Panc1 (cell line): ENCODE measurements at regions not wholly inside any gene's neighbourhood (a gene's known extent, or its start where the extent isn't known, plus 50 kb on each side); places are given as distances from the start of the nearest gene placed in this dataset.

ENCODE experiments used
- ATAC-seq: fragments of 200-7000 bp; cut with Tn5 transposase; 2 replicates; pipeline ENCODE4 v1.9.1; 2020; ENCODE audit warnings: mild to moderate bottlenecking, moderate library complexity
- BruUV-seq: library from RNA; stranded (reverse); fragments of 400-500 nt; replicated peaks from 2 replicates; lab custom pipeline; 2021; lab: Mats Ljungman, UMichigan
- CTCF ChIA-PET: fragments of 300-600 bp; sonication (Branson Sonifier 250); formaldehyde crosslinking; loops from one replicate; lab custom pipeline; 2022; ENCODE audit warnings: antibody characterized with exemption; lab: Charles Lee
- POLR2A ChIA-PET: fragments of 300-600 bp; sonication (Branson Sonifier 250); formaldehyde crosslinking; loops from one replicate; lab custom pipeline; 2022; ENCODE audit warnings: antibody characterized with exemption; lab: Charles Lee
- DNase-seq: peaks from one replicate; pipeline ENCODE4 v3.0.0-alpha.2; 2010; ENCODE audit warnings: low read depth, low spot score
- H3K27ac ChIP-seq: 2 replicates; pipeline ENCODE4 v1.5.1; 2011; ENCODE audit warnings: mild to moderate bottlenecking, low read length, inconsistent platforms
- H3K27me3 ChIP-seq: fragments of 200-500 bp; sonication (Bioruptor generic); 2 replicates; pipeline ENCODE4 v1.6.0; 2014; ENCODE audit warnings: low read length, inconsistent platforms; ENCODE audit not compliant: control insufficient read depth, insufficient read depth
- H3K36me3 ChIP-seq: fragments of 200-500 bp; sonication (Bioruptor generic); 2 replicates; pipeline ENCODE4 v1.5.1; 2014; ENCODE audit warnings: inconsistent platforms, mild to moderate bottlenecking, low read length, moderate library complexity; ENCODE audit not compliant: control insufficient read depth, insufficient read depth
- H3K4me1 ChIP-seq: 2 replicates; pipeline ENCODE4 v1.5.1; 2011; ENCODE audit warnings: inconsistent platforms, mild to moderate bottlenecking, low read length, moderate library complexity; ENCODE audit not compliant: control insufficient read depth, insufficient read depth
- H3K4me3 ChIP-seq, 2 experiments: 2 replicates each; pipeline ENCODE4 v1.5.1; 2011 to 2012; ENCODE audit warnings: low read depth in 2 of 2, low read length in 2 of 2, mild to moderate bottlenecking in 2 of 2, inconsistent platforms in 1 of 2, moderate library complexity in 1 of 2
- H3K9me3 ChIP-seq: fragments of 200-500 bp; sonication (Bioruptor generic); 2 replicates; pipeline ENCODE4 v1.5.1; 2014; ENCODE audit warnings: low read depth, mild to moderate bottlenecking, inconsistent platforms, low read length, moderate library complexity; ENCODE audit not compliant: control insufficient read depth, insufficient read depth
- POLR2AphosphoS5 ChIP-seq: IDR thresholded peaks from 2 replicates; pipeline ENCODE4 v1.6.1; 2012; ENCODE audit warnings: mild to moderate bottlenecking, low read depth, low read length, moderate library complexity
- SIN3A ChIP-seq: IDR thresholded peaks from 2 replicates; pipeline ENCODE4 v1.6.1; 2012; ENCODE audit warnings: low read depth, mild to moderate bottlenecking, low read length, moderate library complexity, borderline replicate concordance; ENCODE audit not compliant: insufficient read depth
- TCF7L2 ChIP-seq: IDR thresholded peaks from 2 replicates; pipeline ENCODE4 v1.6.1; 2011; ENCODE audit warnings: mild to moderate bottlenecking, low read depth, low read length, inconsistent platforms
- in situ Hi-C: cut with HindIII; loops from 2 replicates; pipeline ENCODE4 v1.10.0; 2016; ENCODE audit warnings: low sequenced_read_pairs, low pct_unique_long_range_greater_than_20kb
- intact Hi-C: fragments of 100-400 bp; cut with micrococcal nuclease; formaldehyde crosslinking; loops from one replicate; pipeline ENCODE4 v1.10.0; 2022; ENCODE audit not compliant: unreplicated experiment
- TF ChIP-seq, protein P1 (sequence below), 2 experiments: IDR thresholded peaks; 2 replicates each; pipeline ENCODE4 v1.6.1; 2011 to 2012; ENCODE audit warnings: low read depth in 2 of 2, control low read depth in 1 of 2, low read length in 1 of 2, mild to moderate bottlenecking in 1 of 2, moderate library complexity in 1 of 2; ENCODE audit not compliant: insufficient read depth in 1 of 2
- TF ChIP-seq, protein P2 (sequence below): fragments of 450-650 bp; IDR thresholded peaks from 2 replicates; pipeline ENCODE4 v1.5.1; 2017; ENCODE audit warnings: mild to moderate bottlenecking

DNA sequence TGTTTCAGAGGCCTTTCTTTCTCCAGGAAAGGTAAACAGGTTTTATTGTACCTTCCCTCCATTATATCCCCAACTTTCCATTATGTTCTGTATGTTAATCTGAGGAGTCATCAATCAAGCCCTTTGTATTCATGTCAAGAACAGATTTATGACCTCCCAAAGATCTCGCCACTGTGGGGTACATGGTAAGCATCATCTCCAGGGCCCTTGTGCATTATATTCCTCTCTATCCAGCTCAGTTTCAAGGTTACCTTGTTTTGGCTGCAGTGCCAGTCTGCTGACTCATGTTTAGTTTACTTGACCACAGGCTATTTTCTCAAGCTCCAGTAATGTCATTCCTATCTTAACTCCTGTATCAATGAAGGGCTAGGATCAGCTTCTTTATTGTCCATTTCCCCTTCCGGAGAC is 125.1 kb upstream of the FRMPD4 start:
- intact Hi-C loops = no loop called here
- no peak overlapping the region for H3K27ac ChIP-seq
- TF ChIP-seq, protein P1, sequence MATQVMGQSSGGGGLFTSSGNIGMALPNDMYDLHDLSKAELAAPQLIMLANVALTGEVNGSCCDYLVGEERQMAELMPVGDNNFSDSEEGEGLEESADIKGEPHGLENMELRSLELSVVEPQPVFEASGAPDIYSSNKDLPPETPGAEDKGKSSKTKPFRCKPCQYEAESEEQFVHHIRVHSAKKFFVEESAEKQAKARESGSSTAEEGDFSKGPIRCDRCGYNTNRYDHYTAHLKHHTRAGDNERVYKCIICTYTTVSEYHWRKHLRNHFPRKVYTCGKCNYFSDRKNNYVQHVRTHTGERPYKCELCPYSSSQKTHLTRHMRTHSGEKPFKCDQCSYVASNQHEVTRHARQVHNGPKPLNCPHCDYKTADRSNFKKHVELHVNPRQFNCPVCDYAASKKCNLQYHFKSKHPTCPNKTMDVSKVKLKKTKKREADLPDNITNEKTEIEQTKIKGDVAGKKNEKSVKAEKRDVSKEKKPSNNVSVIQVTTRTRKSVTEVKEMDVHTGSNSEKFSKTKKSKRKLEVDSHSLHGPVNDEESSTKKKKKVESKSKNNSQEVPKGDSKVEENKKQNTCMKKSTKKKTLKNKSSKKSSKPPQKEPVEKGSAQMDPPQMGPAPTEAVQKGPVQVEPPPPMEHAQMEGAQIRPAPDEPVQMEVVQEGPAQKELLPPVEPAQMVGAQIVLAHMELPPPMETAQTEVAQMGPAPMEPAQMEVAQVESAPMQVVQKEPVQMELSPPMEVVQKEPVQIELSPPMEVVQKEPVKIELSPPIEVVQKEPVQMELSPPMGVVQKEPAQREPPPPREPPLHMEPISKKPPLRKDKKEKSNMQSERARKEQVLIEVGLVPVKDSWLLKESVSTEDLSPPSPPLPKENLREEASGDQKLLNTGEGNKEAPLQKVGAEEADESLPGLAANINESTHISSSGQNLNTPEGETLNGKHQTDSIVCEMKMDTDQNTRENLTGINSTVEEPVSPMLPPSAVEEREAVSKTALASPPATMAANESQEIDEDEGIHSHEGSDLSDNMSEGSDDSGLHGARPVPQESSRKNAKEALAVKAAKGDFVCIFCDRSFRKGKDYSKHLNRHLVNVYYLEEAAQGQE (IDR thresholded peaks at IDR 0.05; ENCODE audit: insufficient read depth in 1 of 2, low read depth in 2 of 2, low read length in 1 of 2) = no peak
- no peak for TF ChIP-seq POLR2AphosphoS5

GRCh38 chrX:12021698-12022097 is 116.6 kb upstream of the FRMPD4 start:
- intact Hi-C loops (no loop called here), in situ Hi-C loops (no loop called here)
- Histone ChIP-seq H3K27me3 (no peaks in the 10 kb centered on the region), H3K9me3 (no peaks in the 10 kb centered on the region), H3K27ac (no peak overlapping the region), H3K4me1 (no peaks in the 10 kb centered on the region), H3K36me3 (no peaks in the 10 kb centered on the region), H3K4me3 (no peak overlapping the region)
- TF ChIP-seq, protein P1 (IDR thresholded peaks at IDR 0.05; ENCODE audit: insufficient read depth in 1 of 2, low read depth in 2 of 2, low read length in 1 of 2) = no peak
- TF ChIP-seq, protein P2, sequence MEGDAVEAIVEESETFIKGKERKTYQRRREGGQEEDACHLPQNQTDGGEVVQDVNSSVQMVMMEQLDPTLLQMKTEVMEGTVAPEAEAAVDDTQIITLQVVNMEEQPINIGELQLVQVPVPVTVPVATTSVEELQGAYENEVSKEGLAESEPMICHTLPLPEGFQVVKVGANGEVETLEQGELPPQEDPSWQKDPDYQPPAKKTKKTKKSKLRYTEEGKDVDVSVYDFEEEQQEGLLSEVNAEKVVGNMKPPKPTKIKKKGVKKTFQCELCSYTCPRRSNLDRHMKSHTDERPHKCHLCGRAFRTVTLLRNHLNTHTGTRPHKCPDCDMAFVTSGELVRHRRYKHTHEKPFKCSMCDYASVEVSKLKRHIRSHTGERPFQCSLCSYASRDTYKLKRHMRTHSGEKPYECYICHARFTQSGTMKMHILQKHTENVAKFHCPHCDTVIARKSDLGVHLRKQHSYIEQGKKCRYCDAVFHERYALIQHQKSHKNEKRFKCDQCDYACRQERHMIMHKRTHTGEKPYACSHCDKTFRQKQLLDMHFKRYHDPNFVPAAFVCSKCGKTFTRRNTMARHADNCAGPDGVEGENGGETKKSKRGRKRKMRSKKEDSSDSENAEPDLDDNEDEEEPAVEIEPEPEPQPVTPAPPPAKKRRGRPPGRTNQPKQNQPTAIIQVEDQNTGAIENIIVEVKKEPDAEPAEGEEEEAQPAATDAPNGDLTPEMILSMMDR = no peak
- no peak for TF ChIP-seq SIN3A
- no peak for TF ChIP-seq POLR2AphosphoS5
- TF ChIP-seq TCF7L2 = no peak
- no peak for DNase-seq
- no peak for ATAC-seq
- ChIA-PET POLR2A (no interaction called here), CTCF (no interaction called here)
- no TSS peak for BruUV-seq

More for the DNA sequence above, 125.1 kb upstream of the FRMPD4 start:
- Histone ChIP-seq H3K4me1 (no peaks in the 10 kb centered on the region), H3K27me3 (no peaks in the 10 kb centered on the region), H3K4me3 (no peak overlapping the region), H3K36me3 (no peaks in the 10 kb centered on the region), H3K9me3 (no peaks in the 10 kb centered on the region)
- no peak for DNase-seq
- BruUV-seq = no TSS peak
- ATAC-seq = no peak
- in situ Hi-C loops = no loop called here
- CTCF ChIA-PET = no interaction called here
- POLR2A ChIA-PET = no interaction called here
